Inferior parietal cortex (tissue), 1 donor: ENCODE measurements at regions not wholly inside any gene's neighbourhood (a gene's known extent, or its start where the extent isn't known, plus 50 kb on each side); places are given as distances from the start of the nearest gene placed in this dataset.
A peak's percentile ranks its signal among the peaks of the same experiment; 100 is the strongest.
"Not testable (repeated sequence)": the region's sequence is repeated elsewhere in the genome, so short reads cannot be mapped to it uniquely, and the experiment has no call there.

Experiments
- DNase-seq: peaks from one replicate; pipeline ENCODE4 v3.0.0-alpha.2; 2016; ENCODE audit errors: extremely low spot score

DNA sequence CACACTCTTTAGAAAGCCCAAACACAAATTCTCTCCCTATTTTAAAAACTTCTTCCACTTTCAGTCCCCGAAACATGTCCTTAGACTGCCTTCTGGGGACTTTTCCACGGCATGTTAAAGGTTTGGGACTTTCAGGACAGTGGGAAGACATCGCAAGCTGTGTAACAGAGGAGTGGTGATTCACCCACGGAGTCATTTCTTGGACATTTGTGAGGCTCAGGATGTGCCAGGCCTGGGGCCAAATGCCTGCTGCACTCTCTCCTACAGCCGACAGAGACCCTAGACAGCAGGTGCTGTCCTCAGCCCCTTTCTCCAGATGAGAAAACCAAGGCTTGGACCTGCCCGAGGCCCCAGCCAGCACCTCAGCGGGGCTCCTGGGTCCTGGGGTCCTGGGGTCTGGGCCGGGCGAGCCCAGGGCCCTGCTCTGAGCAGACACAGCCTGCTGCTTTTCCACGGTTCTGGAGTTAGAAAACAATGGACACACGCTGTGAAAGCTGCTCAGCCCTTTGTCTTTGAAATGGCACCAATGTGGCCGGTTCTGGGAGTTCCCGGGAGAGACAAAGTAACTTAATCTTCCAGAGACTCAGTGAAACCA, 370.2 kb upstream of the SFSWAP start:
- DNase-seq = no peak

DNA sequence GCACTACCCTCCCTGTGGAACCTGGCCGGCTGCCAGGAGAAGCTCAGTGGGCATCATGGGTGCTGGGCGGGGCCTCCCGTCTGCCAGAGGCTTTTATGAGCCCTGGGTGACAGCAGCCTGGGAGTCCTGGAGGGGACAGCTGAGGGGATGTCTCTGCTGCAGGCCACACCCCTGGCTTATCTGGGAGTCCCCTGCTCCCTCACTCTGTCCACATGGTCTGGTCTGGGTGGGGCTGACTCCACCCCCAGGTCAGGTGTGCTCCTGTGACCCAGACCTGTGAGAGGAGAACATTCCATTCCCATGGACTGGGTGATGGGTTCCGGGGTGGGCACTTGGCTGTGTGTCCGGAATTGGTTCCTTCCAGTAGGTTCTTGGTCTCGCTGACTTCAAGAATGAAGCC, 369.3 kb upstream of the SFSWAP start:
- not testable (repeated sequence) for DNase-seq

DNA sequence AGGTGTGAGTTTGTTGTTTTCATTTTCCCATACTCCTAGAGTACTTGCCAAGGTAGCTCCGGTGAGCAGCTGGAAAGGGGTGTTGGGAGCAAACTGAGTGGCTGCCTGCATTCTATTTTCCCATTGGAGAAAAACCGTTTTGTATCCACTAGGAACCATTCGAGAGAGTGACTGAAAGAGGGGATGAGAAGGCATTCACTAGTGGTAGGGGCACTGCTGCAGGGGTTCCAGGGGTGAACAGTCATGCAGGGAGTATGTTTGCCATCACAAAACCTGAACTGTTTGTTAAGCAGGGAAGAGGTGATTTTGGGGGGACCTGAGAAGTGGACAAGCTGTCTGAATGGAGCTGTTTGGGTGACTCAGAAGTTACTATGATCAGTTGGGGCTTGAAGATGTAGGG, 367.5 kb upstream of the SFSWAP start:
- DNase-seq = not testable (repeated sequence)

DNA sequence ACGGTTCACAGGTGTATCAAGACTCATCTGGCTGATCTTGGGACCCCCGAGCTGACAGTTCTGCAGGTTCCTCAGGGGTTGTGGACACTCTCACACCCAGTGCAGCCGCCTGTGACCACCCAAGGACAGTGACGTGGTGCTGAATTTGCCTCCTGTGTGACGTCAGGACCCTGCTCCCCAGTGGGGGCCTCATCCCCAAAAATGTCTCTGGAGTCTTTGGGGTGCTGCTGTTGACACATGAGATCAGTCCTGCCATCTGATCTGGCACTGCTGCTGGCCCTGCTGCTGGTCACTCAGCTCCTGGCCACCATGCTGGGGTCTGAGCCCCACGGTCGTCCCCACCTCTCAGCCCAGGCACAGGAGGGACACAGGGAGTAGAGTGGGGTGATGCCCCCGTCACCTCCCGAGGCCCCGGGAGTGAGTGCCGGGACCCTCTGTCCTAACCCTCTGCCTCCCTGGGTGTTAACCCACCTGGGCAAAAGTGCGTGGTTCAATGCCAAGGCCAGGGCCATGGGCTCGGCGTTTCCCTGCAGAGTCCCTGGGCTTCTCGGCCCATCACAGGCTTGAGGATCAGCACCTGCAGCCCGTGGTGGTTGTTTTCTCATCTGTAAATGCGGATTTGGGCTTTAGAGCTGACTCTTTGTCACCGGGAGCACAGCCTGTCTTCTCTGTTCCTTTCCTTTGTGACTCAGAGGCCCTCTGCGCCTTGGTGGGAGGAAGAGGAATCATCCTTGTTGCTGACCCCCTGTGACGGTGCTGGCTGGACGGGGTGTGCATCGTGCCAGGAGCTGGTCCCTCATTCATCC, 366.0 kb upstream of the SFSWAP start:
- DNase-seq = not testable (repeated sequence)

DNA sequence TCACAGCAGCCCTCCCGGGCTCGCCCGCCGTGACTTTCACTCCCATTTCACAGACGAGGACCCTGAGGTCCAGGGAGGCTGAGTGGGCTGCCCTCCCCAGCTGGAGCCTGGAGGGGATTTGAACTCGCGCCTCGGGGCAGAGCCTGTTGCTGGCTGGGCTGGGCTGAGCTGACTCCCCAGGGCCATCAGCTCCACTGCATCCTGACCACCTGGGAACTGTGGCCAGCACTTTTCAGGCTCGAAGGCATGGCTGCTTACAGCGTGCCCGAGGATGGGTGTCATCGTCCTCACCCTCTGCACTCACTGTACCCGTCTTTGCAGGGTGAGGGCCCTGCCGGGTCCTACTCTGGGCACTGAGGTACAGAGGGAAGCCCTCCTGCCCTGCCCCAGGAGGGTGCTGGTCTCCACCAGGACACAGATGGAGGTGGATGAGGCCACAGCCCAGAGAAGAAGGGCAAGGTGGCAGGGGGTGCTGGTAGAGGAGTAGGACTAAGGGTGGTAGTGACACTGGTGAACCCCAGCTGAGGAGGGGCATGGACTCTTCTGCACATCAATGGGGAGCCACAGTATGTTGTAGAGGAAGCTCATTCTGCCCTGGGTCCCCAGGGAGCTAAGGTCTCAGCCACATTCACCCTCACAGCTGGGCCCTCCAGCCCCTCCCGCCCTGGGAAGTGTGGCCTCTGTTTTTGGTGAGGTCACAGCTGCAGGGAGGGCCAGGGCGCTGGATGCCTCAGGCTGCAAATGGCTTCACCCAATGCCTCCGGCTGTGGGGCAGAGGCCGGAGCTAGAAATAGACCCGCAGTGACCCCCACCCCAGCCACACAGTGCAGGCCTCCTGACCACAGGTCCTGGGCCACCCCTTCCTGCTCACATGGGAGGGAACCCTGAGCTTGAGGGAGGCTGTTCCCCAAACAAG, 365.1 kb upstream of the SFSWAP start:
- no peak for DNase-seq

DNA sequence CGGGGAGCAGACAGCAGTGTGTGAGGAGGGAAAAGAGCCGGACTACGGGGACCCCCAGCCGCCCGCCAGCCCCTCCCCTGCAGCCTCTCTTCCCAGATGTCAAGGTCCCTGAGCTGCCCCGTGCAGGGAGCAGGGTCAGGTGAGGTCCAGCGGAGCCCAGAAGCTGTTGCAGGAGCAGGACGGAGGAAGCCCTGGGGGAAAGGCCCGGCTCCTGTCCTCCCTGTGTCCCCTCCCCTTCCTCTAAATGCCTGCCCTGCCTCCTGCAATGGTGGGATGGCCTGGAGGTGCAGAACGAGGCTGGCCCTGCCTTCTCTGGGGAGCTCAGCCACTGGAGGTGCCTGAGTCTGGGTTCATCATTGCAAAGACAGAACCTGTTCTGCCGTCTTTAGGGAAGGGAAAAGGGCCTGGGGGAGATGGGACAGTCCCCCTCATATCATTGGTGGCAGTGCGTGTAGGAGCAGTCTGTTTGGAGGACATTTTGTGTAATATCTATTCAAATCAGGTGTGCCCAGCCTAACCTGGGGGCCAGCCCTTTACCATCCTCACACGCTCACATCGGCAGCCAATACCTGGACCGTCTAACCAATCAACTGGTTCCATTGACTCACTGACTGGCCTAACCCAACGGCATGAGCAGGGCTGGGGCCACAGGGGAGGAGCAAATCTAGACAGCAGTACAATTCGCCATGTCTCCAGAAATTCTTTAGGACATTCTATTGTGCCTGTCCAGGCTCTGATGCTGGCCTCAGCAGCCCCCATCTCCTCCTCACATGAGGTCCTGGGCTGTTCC, 364.1 kb upstream of the SFSWAP start:
- DNase-seq = no peak

DNA sequence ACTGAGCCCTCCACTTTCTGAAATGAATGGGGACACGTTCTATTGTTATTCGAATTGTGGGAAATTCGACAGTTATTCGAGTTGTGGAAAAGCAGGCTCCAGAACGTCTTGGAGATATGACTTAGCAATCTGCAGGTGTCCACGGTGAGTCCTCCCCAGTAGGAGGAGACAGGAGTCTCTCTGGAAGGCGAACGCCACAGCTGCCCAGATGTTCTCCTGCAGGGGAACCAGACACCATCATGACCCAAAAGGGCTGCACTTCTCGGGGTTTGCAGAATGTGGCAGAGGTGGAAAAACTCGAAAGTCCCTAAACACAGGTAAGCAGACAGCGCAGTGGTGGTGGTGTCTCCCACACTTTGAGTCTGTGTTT, 363.6 kb upstream of the SFSWAP start:
- no peak for DNase-seq

DNA sequence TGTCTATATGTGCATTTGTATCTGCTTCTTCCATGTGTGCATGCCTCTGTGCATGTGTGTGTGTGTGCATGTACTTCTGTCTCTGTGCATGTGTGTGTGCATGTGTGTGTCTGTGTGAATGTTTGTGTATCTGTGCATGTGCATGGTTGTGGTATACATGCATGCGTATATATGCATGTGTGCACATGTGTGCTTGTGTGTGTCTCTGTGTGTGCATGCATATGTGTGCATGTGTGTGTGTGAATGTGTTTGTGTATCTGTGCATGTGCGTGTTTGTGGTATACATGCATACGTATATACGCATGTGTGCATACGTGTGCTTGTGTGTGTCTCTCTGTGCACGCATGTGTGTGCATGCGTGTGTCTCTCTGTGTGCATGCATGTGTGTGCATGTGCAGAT, 363.2 kb upstream of the SFSWAP start:
- no peak for DNase-seq

DNA sequence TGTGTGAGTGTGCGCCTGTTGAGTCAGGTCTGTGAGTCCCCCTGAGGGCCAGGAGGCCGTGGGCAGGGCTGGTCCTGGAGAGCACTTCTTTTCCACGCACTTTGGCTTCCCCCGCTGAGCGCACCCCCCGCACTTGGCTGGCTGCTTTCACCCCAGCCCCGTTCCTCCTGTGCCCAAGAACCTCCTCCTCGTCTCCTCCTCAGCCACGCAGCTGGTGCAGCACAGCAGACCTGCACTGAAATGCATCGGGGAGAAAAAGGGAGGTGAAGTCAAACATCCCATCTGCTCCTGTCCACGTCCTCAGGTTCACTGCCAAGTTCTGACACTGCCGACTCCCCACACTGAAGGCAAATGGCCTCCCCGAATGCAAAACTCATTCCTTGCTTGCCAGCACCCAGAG, 362.7 kb upstream of the SFSWAP start:
- no peak for DNase-seq

DNA sequence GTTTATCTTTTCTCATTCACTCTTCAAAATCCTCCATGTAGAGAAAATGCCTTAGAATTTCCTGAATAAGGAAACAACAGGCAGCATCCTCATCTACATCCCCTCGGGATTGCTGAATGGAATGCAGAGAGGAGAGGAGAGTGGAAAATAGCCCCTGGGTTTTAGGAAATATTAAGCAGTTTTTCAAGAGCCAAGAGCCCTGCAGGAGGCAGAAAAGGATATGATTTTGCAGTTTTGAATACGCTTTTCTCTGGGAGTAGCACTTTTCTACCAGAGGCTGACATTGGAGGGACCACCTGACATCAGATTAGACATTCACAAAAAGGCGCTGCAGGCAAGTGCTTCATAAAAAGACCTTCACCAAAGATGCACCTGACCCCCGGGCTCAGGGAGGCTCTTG, 362.2 kb upstream of the SFSWAP start:
- peak; percentile 15 for DNase-seq

DNA sequence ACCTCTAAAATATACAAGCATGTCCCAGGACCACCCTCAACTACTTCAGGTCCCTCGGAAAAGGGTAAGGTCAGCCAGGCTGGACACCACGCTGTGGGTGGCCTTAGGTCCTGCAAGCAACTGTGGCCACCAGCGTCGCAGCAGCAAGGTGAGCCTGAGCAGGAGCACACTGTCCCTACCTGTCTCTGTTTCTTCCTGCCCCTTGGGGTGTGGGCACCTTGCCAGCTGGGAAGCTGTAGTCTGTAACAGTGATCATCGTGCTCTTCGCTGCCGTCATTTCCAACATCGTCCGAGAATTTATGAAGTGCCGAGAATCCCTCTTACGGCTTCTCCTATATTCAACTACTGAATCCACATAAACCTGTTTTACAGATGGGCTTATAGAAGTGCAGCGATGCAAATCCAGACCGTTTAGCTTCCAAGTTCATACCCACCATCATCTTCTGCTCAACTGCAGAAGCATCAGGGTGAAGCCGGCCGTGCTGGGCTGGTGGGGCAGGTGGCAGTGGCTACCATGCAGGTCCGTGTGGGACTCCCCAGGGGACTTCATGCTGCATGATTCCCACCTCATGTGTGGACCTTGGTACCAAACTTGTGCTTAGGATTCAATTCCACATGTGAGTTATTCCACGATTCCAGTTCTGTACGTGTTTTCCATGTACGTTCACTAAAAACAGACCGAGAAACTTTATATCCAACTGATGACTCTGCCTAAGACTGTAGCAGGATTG, 361.3 kb upstream of the SFSWAP start:
- no peak for DNase-seq

DNA sequence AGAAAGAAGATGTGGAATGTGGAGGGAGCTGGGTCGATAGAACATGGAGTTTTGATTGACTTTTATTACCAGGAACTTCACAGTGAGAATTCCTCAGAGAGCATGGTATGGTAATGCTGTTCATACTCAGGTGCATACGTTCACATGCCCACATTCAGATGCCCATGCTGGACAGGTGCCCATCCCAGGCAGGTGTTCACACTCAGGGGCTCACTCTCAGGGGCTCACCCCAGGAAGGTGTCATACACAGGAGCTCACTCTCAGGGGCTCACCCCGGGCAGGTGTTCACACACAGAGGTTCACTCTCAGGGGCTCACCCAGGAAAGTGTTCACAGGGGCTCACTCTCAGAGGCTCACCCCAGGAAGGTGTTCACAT, 360.0 kb upstream of the SFSWAP start:
- no peak for DNase-seq

DNA sequence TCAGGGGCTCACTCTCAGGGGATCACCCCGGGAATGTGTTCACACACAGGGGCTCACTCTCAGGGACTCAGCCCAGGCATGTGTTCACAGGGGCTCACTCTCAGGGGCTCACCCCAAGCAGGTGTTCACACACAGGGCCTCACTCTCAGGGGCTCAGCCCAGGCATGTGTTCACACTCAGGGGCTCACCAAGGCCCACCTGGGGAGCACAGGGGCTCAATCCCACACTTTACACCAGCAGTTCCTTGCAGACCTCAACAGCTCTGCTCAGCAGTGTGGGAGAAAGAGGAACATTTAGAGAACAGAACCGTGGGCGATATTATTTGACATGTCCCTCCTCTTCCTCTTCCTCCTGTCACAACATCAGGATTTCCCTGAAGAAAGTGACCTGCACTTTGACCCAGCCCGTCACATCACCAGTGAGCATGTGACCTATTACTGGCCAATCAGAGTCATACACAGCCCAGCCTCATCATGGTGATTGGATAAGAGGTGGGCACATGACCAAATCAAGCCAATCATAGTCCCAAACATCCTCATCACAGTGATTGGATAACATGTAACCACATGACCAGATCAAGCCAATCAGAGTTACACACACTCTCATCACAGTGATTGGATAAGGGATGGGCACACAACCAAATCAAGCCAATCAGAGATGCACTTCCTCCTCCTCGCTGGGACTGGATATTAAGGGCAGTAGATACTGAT, 359.4 kb upstream of the SFSWAP start:
- no peak for DNase-seq

DNA sequence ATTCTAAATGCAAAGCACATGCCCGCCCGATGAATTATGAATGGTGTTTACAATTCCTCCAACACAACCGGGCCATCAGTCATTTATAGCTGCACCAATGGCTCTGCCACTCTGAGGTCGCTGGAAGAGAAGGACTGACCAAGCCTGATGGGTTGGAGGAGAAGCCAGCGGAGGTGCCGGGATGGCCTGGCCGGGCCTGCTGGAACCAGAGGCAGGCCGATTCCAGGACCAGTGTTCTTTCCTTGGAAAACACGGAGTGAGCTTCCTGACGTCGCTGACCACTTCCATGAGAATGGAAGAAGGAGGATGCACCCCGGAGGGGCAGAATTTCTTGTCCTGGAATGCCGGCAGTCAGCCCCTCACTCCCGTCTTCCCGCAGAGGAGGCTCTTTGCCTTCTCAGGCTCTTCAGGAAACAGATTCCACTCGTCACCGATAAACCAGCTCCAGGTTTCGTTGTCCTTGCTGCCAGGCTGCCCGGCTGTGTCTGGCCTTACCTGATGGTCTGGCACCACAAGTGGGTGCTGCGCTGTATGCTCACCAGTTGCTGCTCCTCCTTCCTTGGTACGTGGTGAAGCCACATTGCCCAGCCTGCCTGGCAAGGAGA, 358.5 kb upstream of the SFSWAP start:
- no peak for DNase-seq

DNA sequence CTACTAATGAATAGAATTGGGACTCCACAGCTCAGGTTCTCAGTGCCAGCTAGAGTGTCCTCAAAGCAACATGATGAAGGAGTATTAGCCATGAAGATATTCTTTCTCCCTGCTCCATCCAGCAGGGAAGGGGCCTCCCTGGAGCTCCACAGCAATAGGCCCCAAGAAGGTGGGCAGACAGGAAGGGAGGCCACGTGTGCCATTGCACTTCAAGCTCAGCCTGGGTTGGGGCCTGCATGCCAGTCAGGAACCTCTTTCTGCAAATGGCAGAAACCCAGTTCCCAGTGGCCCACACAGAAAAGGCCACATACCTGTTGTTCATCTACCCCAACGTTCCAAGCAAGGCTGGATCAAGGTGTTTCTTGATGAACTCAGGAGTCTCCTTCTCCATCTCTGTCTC, 357.5 kb upstream of the SFSWAP start:
- no peak for DNase-seq

DNA sequence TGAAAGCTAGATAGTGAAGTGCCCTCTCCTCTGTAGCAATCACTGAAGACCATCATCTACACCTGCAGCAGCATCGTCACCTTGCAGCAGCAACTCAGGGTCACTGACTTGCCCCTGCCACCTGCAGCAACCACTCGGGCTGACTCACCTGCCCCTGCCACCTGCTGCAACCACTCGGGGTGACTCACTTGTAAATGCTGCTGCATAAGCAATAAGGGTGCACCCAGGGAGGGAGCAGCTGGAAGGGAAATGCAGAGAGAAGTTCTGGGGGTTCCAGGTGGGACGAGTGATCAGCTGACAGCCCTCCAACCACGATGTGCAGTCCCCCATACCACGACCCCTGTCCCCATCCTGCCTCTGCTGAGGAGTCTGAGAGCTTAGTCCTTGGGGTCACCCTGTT, 357.1 kb upstream of the SFSWAP start:
- DNase-seq = no peak

DNA sequence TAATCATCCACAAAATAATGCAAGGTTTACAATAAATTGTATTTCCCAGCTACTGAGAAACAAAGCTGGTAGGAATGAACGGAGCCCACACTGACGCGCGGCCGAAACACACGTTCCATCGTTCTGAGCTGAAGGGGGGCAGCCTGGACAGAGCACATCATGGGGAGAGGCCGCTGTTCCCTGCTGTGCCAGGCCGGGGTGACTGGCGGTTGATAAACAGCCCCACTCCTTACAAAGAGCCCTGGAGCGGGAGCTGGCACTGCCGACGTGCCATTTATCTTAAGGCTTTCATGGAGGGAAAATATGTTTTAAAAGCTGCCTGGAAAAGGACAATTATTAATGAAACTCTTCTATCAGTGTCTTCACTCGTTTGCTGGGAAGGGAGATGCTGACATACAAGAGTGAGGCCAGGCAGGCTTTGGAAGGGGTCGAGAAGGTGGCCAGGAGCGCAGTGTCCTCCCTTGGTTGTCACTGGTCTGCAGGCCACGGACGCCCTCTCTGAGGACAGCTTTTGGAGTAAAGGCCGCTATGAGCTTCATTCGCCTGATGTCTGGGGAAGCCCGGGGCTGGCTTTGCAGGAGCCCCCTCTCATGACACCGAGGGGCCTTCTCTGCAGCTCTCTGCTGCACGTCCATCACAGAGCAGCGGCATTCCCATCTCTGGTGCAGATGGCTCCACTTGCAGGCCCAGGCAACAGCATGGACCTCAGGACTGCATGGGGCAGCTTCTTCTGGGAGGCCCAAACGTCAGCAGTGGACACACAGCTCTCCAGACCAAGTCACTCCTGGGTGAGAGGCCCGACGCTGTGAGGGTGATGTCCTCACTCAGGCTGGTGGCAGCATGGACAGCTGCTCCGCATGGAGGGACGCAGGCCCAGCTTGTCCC, 355.3 kb upstream of the SFSWAP start:
- DNase-seq = no peak

DNA sequence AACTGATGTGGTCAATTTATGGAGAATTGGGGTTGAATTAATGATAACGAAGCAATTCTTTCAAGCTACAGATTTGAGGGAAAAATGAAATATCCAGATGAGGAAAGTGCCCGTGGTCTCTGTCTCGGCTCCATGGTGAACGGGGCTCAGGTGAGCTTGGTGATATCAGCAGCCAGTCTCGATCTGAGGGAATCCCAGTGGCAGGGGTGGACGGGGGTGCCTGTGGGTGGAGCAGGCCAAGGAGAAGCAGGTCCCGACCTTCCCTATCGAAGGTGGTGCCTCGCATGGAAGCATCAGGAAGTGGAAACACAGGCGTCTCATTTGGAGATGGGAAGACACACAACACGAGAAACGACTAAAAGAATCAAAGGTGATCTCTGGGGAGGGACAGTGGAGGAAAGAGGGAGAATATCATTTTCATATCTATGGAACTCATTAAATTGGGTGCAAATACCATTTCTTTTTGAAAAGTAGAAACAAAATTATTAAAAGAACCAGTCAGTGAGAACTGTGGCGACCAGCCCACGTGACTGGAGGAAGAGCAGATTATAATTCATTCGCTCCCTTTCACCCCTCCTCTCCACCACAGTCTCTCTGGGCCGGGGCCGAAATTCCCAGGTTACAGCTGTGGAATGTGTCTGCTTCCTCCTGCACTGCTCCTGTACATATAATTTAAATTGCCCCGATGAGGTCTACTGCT, 354.3 kb upstream of the SFSWAP start:
- no peak for DNase-seq
